ENCODE measurements at regions not wholly inside any gene's neighbourhood (a gene's known extent, or its start where the extent isn't known, plus 50 kb on each side); places are given as distances from the start of the nearest gene placed in this dataset.
A peak's percentile ranks its signal among the peaks of the same experiment; 100 is the strongest.

DNA sequence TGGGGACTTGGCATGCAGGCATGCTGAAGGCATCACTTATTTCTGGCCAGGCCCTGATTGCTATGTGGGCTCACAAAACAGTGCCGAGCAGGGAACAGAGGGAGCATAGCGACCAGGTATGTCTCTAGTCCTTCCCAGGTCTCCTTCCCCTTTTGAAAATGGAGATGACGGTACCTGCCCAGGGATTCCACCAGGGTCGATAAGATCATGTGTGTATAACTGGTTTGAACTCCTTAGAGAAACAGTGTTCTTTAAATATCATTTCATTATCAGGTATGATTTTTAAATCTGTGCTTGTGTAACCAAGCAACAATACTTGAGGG lies 280.6 kb downstream of the FOXO1 start:
- no peak for DNase-seq (ENCODE audit: low read depth, low spot score)
- in situ Hi-C loops (cut with HindIII; ENCODE audit: low pct_unique_long_range_greater_than_20kb, low sequenced_read_pairs), result no loop called here

DNA sequence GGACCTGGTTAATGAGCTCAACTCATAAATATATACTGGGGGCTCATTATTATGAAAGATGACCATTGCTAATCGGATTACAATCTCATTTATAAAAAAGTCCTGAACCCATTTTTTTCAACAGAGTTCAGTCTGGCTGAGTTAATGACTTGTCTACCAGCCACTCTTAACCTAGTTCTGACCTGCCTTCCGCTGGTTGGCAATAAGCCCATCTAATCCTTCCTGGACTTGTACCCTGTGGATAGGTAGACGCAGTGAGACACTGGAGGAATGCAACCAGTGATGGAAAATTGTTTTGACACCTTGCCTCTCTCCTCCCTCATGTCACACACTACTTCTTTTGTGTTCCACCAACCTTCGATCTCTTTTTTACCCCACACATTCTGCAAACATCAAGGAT lies 279.9 kb downstream of the FOXO1 start:
- in situ Hi-C loops (cut with HindIII; ENCODE audit: low pct_unique_long_range_greater_than_20kb, low sequenced_read_pairs), result no loop called here
- no peak for DNase-seq (ENCODE audit: low read depth, low spot score)

DNA sequence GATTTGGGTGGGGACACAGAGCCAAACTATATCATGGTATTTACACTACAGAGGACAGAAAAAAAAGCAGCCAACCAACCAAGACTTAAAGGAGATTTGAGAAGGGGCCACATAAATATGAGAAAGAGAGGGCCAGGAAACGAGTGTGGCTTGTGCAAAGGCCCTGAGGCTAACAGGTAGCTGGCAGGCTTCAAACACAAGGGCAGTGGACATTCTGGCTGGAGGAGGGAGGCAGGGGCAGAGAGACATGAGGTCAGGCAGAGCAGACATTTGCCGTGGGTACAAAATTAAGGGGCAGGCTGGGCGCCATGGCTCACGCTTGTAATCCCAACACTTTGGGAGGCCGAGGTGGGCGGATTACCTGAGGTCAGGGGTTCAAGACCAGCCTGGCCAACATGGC lies 278.7 kb downstream of the FOXO1 start:
- no peak for DNase-seq (ENCODE audit: low read depth, low spot score)
- in situ Hi-C loops (cut with HindIII; ENCODE audit: low pct_unique_long_range_greater_than_20kb, low sequenced_read_pairs), result no loop called here

DNA sequence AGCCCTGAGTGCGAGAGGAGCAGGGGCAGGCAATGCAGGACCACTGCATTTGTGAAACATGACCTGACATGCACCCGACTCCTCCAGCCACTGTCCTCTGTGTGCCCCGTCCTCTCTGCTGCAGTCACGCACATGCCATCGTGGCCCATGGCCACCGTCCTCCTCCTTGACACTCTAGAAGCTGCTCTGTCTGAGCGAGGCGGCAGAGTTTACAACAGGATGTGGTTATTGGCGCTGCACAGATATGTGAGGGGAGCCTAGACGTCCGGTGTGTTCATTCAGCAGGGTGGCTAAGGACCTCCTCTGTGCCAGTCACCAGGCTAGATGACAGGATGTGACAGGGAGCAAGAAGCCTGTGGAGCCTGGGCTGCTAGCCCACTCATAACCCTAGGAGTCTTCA lies 277.8 kb downstream of the FOXO1 start:
- DNase-seq (ENCODE audit: low read depth, low spot score), result no peak

DNA sequence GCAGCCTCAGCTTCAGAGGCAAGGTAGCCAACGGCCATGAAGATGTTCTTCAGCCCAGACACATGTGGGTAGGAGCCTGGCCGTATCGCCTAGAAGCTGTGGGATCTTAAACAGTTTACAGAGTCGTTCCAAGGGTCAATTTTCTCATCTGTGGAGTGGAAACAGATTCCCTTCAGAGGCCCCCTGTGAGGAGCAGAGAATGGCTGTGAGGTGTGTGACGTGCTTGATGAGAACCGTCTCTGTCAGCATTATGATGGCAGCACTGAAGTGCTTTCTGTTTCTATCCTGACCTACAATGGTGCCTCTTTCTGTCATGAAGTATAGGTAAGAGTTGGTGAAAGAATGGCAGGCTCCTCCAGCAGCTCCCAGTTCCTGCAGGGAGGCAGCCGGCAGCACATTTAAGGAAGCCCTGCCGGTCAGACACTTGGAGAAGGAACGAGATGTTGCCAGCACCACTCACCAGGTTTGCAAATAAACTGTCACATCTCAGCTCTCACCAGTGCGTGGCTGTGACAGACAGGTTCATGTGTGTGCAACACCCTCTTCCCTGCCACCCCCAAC lies 277.3 kb downstream of the FOXO1 start:
- in situ Hi-C loops (cut with HindIII; ENCODE audit: low pct_unique_long_range_greater_than_20kb, low sequenced_read_pairs), result no loop called here
- DNase-seq (ENCODE audit: low read depth, low spot score), result no peak

More for the DNA sequence above, 277.8 kb downstream of the FOXO1 start:
- in situ Hi-C loops (cut with HindIII; ENCODE audit: low pct_unique_long_range_greater_than_20kb, low sequenced_read_pairs), result no loop called here

DNA sequence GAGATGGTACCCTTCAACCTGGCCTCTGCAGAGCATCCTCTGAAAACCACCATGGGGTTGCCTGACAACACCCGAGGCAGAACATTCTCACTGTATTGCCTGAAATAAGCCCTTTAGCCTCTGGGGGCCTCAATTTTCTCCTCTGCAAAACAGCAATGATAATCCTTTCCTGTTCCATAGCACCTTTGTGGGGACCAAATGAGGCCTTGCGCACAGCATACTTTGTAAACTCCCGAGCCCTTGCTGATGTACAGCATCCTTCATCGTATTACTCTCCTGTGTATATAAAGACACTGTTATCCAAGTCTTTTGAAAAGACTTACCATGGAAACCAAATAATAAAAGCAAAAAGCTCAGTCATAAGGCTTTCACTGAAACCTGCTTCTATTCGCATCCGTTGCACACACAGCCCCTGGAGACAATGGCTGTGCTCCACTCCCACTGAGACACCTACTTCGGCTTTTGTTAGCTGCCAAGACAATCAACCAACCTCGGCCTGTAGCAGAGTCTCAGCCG lies 276.0 kb downstream of the FOXO1 start:
- DNase-seq (ENCODE audit: low read depth, low spot score), result no peak
- in situ Hi-C loops (cut with HindIII; ENCODE audit: low pct_unique_long_range_greater_than_20kb, low sequenced_read_pairs), result no loop called here

DNA sequence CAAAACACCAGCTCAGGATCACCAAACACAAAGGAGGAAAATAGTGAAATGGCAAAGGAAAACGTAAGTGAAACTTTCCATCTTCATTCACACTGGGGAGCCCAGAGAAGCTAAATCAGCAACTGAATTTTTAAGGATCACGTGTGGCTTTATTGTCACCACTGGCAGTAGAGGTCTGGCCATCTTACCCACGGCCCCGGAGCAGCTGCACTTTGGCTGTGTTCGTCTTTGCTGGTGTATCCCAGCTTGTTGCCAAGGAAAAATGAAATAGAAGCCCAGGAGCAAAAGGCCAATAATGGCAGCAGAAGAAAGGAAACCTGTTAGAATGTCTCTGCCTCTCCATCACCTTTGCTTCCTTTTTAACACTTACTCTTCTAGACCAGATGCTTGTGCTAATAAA lies 274.7 kb downstream of the FOXO1 start:
- in situ Hi-C loops (cut with HindIII; ENCODE audit: low pct_unique_long_range_greater_than_20kb, low sequenced_read_pairs), result no loop called here
- DNase-seq (ENCODE audit: low read depth, low spot score), result no peak

DNA sequence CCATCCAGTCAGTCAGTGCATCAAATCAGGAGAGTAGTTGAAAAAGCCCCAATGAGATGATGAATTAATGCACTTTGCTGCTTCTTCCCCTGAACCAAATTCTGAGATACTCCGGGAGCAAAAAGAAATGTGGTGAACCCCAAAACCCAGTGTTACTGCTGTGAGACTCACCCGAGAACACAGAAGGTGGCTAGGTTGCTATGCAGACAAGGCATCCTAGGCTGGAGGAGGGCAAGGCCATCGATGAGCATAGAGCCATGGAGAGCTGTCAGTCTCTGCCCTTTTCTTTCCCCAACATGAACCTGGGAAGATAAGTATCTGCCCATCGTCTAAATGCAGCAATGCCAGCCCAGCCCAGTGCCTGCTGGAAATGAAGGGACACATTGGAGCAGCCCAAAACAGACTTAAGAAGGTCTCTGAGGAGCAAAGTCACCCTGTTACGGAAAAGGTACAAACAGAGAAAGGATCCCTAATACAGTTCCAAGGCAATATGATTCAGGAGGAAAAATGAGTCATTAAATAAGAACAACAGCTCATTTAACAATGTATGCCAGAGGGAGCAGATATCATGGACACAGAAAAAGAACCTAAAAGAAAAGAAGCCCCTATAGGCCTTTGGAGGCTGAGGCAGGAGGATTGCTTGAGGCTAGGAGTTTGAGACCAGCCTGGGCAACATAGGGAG lies 272.0 kb downstream of the FOXO1 start:
- in situ Hi-C loops (cut with HindIII; ENCODE audit: low pct_unique_long_range_greater_than_20kb, low sequenced_read_pairs), result no loop called here
- no peak for DNase-seq (ENCODE audit: low read depth, low spot score)

DNA sequence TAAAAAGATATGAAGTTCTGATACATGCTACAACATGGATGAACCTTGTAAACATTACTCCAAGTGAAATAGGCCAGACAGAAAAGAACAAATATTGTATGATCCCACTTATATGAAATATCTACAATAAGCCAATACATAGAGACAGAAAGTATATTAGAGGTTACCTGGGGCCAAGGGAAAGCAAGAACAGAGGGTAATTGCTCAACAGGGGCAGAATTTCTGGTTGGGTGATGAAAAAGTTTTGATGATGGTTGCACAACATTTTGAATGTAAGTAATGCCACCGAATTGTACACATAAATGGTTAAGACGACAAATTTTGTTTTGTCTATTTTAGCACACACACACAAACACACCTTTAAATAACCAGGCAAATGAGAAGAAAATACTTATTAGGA lies 268.4 kb downstream of the FOXO1 start:
- in situ Hi-C loops (cut with HindIII; ENCODE audit: low pct_unique_long_range_greater_than_20kb, low sequenced_read_pairs), result no loop called here
- DNase-seq (ENCODE audit: low read depth, low spot score), result no peak

DNA sequence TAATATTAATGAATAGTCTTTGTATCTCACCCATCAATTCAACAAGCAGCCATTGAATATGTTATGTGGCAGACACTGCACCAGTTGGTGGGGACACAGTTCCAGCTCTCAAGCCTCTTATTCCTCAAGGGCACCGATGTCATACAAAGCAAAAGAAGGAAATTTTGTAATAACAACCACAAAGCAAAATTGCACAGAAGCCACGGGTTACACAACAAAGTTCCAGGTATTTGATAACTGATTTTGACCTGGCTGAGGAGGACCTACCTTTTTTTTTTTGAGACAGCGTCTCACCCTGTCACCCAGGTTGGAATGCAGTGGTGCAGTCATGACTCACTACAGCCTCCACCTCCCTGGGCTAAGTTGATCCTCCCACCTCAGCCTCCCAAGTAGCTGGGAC lies 266.7 kb downstream of the FOXO1 start:
- in situ Hi-C loops (cut with HindIII; ENCODE audit: low pct_unique_long_range_greater_than_20kb, low sequenced_read_pairs), result no loop called here
- DNase-seq (ENCODE audit: low read depth, low spot score), result no peak

DNA sequence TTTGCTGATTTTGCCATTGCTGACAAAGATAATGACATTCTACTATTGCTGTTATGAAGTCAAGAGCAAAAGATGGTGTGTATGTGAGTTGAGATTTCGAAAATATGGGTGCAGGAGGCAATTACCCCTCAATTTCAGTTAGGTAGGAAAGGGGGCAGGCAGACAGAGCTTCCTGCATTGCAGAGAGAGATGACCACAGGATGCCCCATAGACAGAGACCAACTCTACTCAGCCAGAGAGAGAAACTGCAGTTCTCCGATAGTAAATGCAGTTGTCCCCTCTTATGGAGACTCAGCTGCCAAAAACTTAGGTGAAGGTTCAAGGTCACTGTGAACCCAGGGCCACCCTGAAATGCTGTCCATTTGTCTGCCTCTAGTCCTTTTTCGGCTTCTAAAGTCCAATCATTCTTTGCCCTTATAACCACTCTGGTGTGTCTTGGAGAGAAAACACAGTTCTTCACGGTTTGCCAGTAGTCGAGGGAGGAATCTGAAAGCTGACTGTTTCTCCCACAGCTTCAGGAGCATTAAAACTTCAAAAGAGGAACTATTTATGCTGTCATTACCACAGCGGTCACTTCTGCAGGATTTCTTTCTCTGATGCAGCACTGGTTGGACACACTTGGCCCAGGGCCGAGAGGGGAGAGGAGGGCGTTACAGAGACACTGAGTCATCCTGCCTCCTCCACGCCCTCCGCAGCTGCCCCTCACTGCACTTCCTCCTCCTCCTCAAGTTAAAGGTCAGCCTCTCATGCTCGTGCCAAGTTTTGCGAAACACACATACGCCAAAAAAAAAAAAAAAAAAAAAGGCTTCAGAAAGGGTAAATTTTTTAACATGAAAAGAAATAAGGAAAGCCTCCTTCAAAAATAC lies 264.3 kb downstream of the FOXO1 start:
- in situ Hi-C loops (cut with HindIII; ENCODE audit: low pct_unique_long_range_greater_than_20kb, low sequenced_read_pairs), result no loop called here
- DNase-seq (ENCODE audit: low read depth, low spot score), result peak; percentile 92

DNA sequence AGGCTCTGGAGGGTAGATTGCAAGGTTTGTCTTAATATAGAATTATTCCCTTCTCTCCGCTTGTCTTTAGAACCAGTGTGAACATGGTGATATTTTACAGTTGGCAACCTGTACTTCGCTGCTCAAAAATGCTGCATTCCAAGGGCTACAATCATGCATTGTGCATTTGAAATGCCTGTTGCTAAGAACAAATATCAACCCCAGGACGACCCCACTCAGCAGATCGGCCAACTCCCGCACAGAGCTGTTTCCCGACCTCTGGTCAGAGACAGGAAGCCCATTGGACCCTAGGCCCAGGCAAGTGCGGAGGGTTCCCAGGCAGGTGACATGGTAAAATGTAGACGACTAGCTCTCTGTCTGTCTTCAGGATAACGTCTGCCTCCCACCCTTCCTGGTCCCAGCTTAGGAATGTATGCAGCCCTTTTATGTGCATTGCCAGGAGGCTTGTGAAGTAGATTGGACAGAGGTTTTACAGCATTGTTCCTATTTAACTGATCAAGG lies 263.5 kb downstream of the FOXO1 start:
- in situ Hi-C loops (cut with HindIII; ENCODE audit: low pct_unique_long_range_greater_than_20kb, low sequenced_read_pairs), result no loop called here
- peak; percentile 46 for DNase-seq (ENCODE audit: low read depth, low spot score)

DNA sequence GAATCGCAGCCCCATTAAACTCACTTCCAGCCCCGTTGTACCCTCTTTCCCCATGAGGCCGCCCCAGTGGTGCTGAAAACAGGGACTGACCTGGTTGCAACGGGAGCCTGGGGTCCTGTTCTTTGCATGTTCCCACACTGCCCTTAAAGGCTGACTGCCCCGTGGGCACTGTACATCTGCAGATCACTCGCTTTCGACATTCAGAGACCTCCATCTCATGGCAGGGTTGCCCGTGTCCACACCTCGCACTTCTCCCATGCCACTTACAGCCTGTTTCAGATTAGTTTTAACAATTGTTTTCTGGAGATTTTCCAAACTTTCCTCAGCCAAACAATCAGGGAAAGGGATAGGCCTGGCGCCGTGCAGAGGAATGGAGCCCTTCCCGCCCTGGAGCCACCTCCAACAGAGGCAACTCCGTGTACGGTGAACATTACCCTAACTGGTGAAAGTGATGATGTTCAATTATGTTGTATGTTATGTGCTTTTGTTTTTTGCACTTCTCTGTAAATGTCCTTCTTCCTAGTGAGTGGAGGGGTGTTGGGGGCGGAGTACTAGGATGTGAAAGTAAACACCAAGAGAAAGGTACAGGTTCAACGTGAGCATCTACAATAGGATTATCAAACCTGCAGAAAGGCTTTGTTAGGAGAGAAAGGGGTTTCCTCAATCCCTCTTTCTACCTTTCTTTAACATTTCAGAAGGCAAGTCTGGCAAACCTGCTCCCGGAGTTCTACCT lies 262.8 kb downstream of the FOXO1 start:
- in situ Hi-C loops (cut with HindIII; ENCODE audit: low pct_unique_long_range_greater_than_20kb, low sequenced_read_pairs), result no loop called here
- no peak for DNase-seq (ENCODE audit: low read depth, low spot score)

DNA sequence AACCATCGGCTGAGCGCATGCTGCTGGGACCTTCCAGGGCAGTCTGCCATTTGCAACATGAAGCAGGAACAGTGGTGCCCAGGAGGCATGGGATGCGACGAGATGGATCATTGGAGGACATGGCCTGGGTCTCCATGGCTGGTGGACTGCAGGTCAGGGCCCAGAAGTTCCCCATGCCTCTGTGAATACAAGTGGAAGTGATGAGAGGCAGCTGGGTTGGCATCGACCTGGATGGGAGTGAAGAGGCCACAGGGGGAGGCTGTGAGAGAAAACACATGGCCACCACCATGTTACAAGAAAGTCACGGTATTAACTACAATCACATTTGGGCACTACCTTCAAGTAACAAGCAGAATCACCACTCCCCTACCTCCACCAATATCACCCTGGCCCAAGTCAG lies 262.0 kb downstream of the FOXO1 start:
- DNase-seq (ENCODE audit: low read depth, low spot score), result no peak
- in situ Hi-C loops (cut with HindIII; ENCODE audit: low pct_unique_long_range_greater_than_20kb, low sequenced_read_pairs), result no loop called here

DNA sequence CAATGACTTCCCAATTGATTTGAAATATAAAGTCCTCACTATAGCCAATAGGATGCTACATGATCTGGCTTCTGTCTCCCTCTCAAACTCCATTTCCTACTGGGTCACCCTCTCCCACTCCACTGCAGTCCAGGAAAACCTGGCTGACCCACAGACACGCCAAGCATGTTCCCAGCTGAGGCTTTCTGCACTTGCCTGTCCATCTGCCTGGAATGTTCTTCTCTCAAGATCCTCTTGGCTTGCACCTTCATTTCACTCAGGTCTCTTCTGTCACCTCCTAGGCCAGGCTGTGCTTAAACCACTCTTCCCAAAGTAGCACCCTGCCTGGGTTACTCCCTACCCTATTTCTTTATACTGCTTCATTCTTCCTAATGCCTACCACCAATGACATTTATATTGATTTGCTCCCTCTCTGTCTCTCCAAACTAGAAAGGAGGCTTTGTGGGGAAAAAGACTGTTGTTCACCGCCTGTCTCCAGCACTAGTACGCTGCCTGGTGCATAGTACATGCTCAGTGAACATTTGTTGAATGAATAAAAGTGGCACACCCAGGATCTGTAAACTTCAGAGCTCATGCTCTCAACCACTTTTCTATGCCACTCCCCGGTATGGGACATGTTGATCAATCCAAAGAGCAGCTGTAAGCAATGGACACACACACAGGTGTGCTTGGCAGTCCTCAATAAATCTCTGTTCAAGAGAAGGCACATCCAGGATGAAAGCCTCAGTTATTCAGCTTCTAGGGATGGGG lies 261.3 kb downstream of the FOXO1 start:
- no peak for DNase-seq (ENCODE audit: low read depth, low spot score)
- in situ Hi-C loops (cut with HindIII; ENCODE audit: low pct_unique_long_range_greater_than_20kb, low sequenced_read_pairs), result no loop called here

DNA sequence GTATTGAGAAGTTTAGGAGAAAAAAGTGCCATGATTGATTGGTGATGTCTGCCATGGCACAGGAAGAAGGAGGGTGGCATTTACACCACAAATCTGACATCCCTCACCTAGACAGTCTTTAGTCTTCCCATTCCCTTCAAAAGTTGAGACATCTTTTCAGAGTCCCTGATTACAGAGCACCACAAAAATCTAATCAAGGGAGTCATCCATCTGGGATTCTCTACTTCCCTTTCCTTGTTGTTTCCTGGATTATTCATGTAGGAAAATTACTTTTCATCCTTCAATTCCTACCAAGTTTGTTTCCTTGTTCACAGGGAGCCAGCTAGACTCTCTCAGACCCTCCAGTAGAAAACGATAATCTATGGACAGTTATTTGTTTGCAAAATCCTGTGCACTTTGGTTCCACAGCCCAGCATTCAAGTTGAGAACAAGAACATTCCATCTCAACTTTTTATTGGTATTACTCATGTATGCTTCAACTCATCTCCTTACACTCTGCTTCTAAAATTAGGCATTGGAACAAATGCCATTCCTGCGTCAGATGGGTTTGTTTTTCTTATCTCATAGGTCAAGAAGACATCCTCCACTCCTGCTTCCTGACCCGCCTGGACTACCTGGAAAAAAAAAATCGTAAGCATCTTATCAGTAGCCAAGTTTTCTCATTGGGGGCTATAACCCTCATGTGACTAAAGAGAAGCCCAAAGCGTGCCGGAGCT lies 259.9 kb downstream of the FOXO1 start:
- no peak for DNase-seq (ENCODE audit: low read depth, low spot score)
- in situ Hi-C loops (cut with HindIII; ENCODE audit: low pct_unique_long_range_greater_than_20kb, low sequenced_read_pairs), result no loop called here

DNA sequence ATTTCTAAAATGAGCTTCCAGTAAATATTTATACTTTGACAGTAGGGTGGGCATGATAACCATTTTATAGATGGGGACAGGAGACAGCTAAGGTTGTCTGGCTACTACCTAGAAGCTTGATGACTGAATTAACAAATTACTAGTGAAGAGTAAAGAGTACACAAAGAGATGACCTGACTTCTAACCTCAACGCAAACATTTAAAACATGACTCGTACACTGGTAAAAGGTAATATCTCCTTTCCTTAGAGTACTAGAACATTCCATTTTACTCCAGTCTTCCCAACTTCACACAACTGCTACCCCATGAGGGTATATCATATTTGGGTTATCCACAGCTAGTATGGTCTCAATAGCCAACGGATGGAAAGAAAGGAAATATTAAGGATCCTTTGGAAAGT lies 258.9 kb downstream of the FOXO1 start:
- no peak for DNase-seq (ENCODE audit: low read depth, low spot score)
- in situ Hi-C loops (cut with HindIII; ENCODE audit: low pct_unique_long_range_greater_than_20kb, low sequenced_read_pairs), result no loop called here

Measured in SK-MEL-5 (cell line).